ENCODE measurements at regions not wholly inside any gene's neighbourhood (a gene's known extent, or its start where the extent isn't known, plus 50 kb on each side); places are given as distances from the start of the nearest gene placed in this dataset.
"Not testable (repeated sequence)": the region's sequence is repeated elsewhere in the genome, so short reads cannot be mapped to it uniquely, and the experiment has no call there.

DNA sequence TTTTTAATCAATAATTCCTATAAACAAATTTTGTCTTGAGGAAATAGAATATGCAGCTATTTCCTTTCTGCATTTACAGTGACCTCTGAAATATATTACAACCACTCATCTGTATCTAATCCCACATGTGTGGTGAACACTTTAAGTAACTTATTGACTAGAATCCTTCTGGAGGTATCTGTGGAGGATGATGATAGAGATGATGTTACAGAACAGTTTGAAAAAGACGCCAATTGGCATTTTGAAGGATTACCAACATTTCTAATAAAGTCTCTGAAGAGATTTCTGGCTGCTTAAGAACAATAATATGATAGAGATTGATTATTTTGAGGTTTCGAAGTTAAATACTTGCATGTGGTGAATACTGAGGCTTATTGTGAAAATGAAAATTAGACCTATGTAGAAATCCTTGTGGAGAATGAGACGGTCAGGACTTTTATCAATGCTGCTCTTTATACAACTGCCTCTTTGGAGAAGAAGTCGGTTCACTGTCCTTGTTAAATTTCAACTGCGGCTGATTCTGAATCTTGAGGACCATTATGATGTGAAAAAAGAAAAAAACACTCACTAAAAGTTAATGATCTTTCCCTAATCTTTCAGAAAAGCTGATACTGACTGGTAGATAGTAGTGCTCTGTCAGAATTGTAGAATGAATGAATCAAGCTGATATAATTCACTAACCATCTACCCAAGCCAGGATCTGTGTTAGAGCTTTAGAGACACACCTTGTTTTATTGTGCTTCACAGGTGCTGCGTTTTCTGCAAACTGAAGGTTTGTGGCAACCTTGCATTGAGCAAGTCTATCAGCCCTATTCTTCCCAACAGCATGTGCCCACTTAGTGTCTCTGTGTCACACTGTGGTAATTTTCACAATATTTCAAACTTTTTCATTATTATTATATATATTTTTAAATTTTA is 204.7 kb downstream of the SPRY1 start:
- peak; percentile 43 for DNase-seq

DNA sequence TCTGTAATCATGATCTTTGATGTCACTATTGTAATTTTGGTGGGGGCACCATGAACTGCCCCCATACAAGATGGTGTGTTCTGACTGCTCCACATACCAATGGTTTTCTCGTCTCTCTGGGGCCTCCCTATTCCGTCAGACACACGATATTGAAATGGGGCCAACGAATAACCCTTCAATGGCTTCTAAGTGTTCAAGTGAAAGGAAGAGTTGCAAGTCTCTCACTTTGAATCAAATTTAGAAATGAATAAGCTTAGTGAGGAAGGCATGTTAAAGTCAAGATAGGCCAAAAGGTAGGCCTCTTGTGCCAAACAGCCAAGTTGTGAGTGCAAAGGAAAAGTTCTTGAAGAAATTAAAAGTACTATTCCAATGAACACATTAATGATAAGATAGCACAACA is 205.4 kb downstream of the SPRY1 start:
- no peak for DNase-seq

GRCh38 chr4:123603165-123603564 is 206.6 kb downstream of the SPRY1 start:
- DNase-seq, result no peak

GRCh38 chr4:123605797-123606196 is 209.2 kb downstream of the SPRY1 start:
- DNase-seq, result not testable (repeated sequence)

- DNase-seq, result no peak
These were observed 209.7 kb downstream of the SPRY1 start for GRCh38 chr4:123606336-123606735.

GRCh38 chr4:123606946-123607542 is 210.4 kb downstream of the SPRY1 start:
- no peak for DNase-seq

- DNase-seq, result no peak
These were observed 213.2 kb downstream of the SPRY1 start for GRCh38 chr4:123609829-123610228.

DNA sequence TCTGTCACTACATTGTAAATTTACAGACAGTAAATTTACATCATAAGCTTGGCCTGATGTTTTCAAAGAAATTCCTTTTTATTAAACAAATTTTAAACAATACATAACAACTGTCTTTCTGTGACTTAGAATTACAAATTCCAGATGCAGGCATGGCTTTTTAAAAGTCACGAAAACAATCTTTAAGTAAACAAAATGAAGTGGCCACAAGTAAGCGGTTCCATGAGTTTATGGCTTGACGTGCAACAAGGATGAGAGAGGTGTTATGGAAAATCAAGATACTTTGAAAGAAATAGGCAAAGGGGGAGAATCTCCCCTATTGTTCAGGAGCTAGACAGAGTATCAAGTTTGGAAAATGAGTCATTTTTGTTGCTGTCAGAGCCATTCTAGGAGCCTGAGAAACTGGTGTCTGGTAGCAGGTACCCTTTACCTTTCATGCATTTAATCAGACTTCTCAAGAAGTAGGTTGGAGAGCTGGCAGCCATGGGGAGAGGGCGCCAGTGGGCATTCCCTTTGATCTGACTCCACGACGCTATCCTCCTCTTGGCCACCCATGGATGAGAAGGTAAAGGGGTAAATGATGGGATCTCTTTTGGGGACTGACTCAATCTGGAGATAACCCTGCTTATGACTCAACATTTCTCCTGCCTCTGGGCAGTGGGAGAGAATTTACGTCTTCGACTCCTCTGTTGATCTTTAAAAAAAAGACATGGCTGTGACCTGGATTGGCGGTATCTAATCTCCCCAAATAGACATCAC is 217.2 kb downstream of the SPRY1 start:
- peak; percentile 54 for DNase-seq

DNA sequence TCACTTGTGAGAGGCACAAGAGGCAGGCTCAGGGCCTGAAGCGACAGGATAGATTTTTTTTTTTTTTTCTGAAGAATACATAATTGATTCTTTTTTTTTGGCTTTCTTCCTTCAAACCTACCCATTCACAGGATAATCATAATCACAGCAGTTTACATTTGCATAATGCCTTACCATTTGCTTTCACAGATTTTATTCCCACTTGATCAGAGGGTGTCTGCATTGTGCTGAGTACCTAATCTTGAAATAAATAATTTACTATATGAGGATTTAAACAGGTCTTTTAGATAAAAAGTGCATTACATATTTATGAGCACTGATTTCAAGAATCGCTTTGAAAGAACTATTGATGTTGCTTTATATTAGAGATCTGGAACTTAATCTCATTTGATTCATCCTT is 219.3 kb downstream of the SPRY1 start:
- no peak for DNase-seq

- DNase-seq, result peak; percentile 93
These were observed 220.4 kb downstream of the SPRY1 start for GRCh38 chr4:123616951-123617461.

DNA sequence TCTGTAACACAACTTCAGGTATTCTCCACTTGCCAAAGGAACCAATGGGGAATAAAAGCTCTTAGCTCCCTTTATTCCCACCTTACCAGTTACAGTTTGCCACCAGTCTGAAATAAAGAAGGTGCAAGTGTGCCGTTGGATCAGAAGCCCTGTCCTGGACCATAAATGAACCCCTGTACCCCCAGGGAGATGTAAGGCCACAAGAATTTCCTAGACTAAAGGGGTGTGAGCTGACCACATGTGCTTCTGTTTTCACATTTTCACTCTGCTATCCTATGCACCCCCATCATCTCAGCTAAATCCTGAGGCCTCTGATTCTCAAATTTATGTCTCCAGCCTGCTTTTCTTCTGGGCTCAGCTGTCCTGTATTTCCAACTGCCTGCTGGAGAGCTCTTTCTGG is 221.2 kb downstream of the SPRY1 start:
- no peak for DNase-seq

- no peak for DNase-seq
These were observed 222.0 kb downstream of the SPRY1 start for GRCh38 chr4:123618606-123619005.

DNA sequence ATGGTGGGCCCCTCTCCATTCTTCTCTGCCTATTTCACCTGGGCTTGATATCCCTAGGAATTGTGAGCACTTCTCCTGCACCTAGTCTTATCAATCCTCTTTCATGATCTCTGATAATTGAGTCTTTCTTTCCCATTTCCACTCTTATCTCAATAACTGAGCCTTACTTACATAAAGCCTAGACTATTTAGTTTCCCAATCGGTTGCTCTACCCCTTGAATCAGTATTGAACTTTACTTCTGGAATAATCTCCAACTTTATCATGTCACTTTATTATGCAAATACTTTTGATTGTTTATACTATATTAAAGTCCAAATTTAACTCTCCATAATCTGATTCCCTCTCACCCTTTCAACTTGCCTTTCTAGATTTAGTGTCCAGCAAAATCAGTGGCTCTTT is 222.7 kb downstream of the SPRY1 start:
- DNase-seq, result no peak

DNA sequence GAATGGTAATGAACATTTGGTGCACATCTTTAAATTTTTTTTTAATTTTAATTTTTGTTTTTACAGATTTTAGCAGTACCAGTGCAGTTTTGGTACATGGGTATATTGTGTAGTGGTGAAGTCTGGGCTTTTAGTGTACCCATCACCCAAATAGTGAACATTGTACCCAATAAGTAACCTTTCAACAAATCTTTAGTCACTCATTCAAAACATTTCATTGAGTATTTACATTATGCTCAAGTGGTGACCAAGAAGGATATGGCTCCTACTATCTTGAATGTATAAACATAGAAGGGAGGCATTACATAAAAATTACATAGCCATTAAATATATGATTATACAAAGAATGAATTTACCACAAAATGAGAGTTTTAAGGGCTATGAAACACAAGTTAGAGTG is 223.3 kb downstream of the SPRY1 start:
- DNase-seq, result no peak

- no peak for DNase-seq
These were observed 224.6 kb downstream of the SPRY1 start for GRCh38 chr4:123621072-123621705.

DNA sequence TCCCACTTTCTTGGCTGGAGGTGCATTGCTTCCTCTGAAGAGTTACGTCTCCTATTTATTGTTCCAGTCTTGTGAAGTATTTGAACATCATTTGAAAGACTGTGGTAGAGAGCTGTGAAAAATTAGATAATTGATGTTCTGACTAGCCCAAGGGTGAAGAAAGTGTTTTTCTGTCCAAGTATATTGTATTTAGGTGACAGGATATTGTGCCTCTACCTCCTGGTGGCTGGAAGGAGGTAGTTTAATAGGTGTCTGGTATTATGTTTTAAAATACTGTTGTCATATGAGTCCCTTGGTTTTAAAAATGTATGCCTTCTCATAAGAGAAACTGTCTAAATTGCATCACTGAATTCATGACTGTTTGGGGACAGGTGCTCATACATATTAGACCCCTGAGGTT is 226.0 kb downstream of the SPRY1 start:
- no peak for DNase-seq

DNA sequence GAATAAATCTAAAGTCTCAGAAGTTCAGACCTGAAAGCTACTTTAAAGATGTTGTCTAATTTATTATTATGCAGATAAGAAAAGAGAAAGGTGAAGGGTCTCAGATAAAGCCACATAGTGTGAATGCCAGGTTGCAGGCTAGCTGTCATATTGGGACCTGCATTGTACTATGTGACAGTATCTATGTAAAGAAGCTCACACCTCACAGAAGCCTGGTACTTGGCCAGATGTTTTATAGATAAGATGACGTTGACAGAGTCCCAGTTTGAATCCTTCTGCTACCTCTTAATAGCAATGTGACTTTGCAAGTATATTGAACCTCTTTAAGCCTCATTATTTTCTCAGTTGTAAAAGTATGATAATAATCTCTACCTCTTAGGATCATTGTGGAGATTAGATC is 227.0 kb downstream of the SPRY1 start:
- no peak for DNase-seq

DNA sequence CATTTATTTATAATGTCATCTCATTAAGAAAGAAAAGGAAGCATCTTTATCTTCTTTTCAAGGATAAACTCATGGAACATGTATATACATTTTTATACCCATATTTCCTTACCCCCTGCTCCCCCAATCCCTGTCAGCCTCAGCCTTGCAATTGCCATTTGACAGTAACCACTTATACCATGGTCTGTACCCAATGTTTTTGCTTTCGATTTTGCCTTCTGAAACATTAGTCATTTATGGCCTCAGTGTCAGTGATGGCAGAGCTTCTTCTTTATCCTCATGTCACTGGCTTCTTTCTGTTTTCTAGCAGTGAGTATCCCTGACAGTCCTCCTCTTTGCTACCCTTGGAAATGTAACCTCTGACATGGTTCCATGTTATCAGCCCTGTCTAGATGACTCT is 228.4 kb downstream of the SPRY1 start:
- DNase-seq, result no peak

DNA sequence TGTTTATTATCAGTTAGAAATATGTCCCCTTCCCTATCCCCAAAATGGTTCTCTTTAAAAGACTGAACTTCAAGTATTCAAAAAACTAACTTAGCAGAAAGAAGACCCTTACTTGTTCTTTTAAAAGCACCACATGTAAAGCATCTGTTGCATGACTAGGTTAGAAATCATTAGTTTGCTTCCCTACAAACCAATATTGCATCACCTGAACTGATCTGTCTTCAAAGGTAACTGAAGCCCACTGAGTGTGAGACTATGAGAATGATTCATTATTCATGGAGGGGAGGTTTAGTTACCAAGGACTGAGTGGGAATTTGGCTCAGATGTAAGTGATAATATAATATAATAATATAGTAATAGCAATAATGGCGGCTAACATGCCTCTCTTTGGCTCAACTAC is 231.7 kb downstream of the SPRY1 start:
- DNase-seq, result no peak

- DNase-seq, result peak; percentile 88
These were observed 235.4 kb downstream of the SPRY1 start for GRCh38 chr4:123631786-123632692.

- peak; percentile 73 for DNase-seq
These were observed 236.1 kb downstream of the SPRY1 start for GRCh38 chr4:123632693-123633030.

Measured in skin of body (tissue), 1 donor.